Mesenchymal stem cell (in vitro differentiated cells and primary cell): ENCODE measurements at regions not wholly inside any gene's neighbourhood (a gene's known extent, or its start where the extent isn't known, plus 50 kb on each side); places are given as distances from the start of the nearest gene placed in this dataset.

Source experiments
- DNase-seq: peaks from one replicate; pipeline ENCODE4 v3.0.0-alpha.2; 2013
- H2AFZ ChIP-seq: one replicate; pipeline ENCODE4 v1.6.1; 2013; ENCODE audit warnings: low read depth, mild to moderate bottlenecking, control low read depth, inconsistent platforms, low read length, moderate library complexity
- H2AK5ac ChIP-seq: 2 replicates; pipeline ENCODE4 v1.6.1; 2013; ENCODE audit warnings: low read length, moderate library complexity, mild to moderate bottlenecking, inconsistent platforms; ENCODE audit not compliant: severe bottlenecking
- H2BK120ac ChIP-seq: one replicate; pipeline ENCODE4 v1.6.1; 2013; ENCODE audit warnings: low read depth, mild to moderate bottlenecking, inconsistent platforms, low read length, moderate library complexity
- H2BK12ac ChIP-seq, 2 experiments: one replicate each; pipeline ENCODE4 v1.6.1; 2013; ENCODE audit warnings: inconsistent platforms in 2 of 2, low read length in 2 of 2, mild to moderate bottlenecking in 2 of 2, moderate library complexity in 2 of 2, control low read depth in 1 of 2
- H2BK15ac ChIP-seq: one replicate; pipeline ENCODE4 v1.6.1; 2013; ENCODE audit warnings: mild to moderate bottlenecking, low read depth, inconsistent platforms; ENCODE audit not compliant: poor library complexity, severe bottlenecking
- H2BK5ac ChIP-seq: 2 replicates; pipeline ENCODE4 v1.6.1; 2013; ENCODE audit warnings: low read depth, mild to moderate bottlenecking, low read length, control low read depth, inconsistent platforms; ENCODE audit not compliant: poor library complexity, severe bottlenecking
- H3K14ac ChIP-seq, 2 experiments: one replicate each; pipeline ENCODE4 v1.6.1; 2013; ENCODE audit warnings: inconsistent platforms in 2 of 2, low read length in 2 of 2, control low read depth in 1 of 2, mild to moderate bottlenecking in 1 of 2, moderate library complexity in 1 of 2
- H3K18ac ChIP-seq, 2 experiments: one replicate each; pipeline ENCODE4 v1.6.1; 2013; ENCODE audit warnings: inconsistent platforms in 2 of 2, low read length in 2 of 2, control low read depth in 1 of 2, low read depth in 1 of 2, mild to moderate bottlenecking in 1 of 2
- H3K23ac ChIP-seq, 2 experiments: one replicate each; pipeline ENCODE4 v1.6.1; 2013; ENCODE audit warnings: inconsistent platforms in 2 of 2, low read length in 2 of 2, mild to moderate bottlenecking in 2 of 2, moderate library complexity in 2 of 2, control low read depth in 1 of 2
- H3K27ac ChIP-seq: 2 replicates; pipeline ENCODE4 v1.5.1; 2013; ENCODE audit warnings: mild to moderate bottlenecking, moderate library complexity, low read length, control low read depth, inconsistent platforms; ENCODE audit not compliant: poor library complexity, severe bottlenecking
- H3K27me3 ChIP-seq, 2 experiments: 2 replicates each; pipeline versions ENCODE4 v1.6.1 to v1.7.0; 2013; ENCODE audit warnings: low read length in 2 of 2, mild to moderate bottlenecking in 2 of 2, moderate library complexity in 2 of 2, control low read depth in 1 of 2, inconsistent platforms in 1 of 2; ENCODE audit not compliant: control insufficient read depth in 1 of 2, insufficient read depth in 1 of 2
- H3K36me3 ChIP-seq, 2 experiments: 2 replicates each; pipeline versions ENCODE4 v1.6.1 to v1.7.0; 2013; ENCODE audit warnings: low read length in 2 of 2, control low read depth in 1 of 2, inconsistent platforms in 1 of 2, low read depth in 1 of 2, mild to moderate bottlenecking in 1 of 2; ENCODE audit not compliant: insufficient read depth in 2 of 2, control insufficient read depth in 1 of 2
- H3K4ac ChIP-seq, 2 experiments: one replicate each; pipeline ENCODE4 v1.6.1; 2013; ENCODE audit warnings: inconsistent platforms in 2 of 2, low read length in 2 of 2, mild to moderate bottlenecking in 2 of 2, moderate library complexity in 2 of 2, control low read depth in 1 of 2, low read depth in 1 of 2
- H3K4me1 ChIP-seq: 2 replicates; pipeline ENCODE4 v1.6.1; 2013; ENCODE audit warnings: low read depth, low read length, control low read depth; ENCODE audit not compliant: control insufficient read depth, insufficient read depth
- H3K4me2 ChIP-seq: 2 replicates; pipeline ENCODE4 v1.6.1; 2013; ENCODE audit warnings: low read length, mild to moderate bottlenecking, inconsistent platforms; ENCODE audit not compliant: poor library complexity, severe bottlenecking
- H3K4me3 ChIP-seq, 2 experiments: 2 replicates each; pipeline versions ENCODE4 v1.5.1 to v1.7.0; 2013; ENCODE audit warnings: low read length in 2 of 2, mild to moderate bottlenecking in 2 of 2, control low read depth in 1 of 2, low read depth in 1 of 2; ENCODE audit not compliant: insufficient read depth in 1 of 2
- H3K79me1 ChIP-seq: replicated peaks from 2 replicates; pipeline ENCODE4 v1.6.1; 2013; ENCODE audit warnings: mild to moderate bottlenecking, control low read depth, low read length, inconsistent platforms; ENCODE audit not compliant: poor library complexity, severe bottlenecking
- H3K9ac ChIP-seq: 2 replicates; pipeline ENCODE4 v1.7.0; 2013; ENCODE audit warnings: mild to moderate bottlenecking, low read length, moderate library complexity
- H3K9me3 ChIP-seq: 2 replicates; pipeline ENCODE4 v1.7.0; 2013; ENCODE audit warnings: mild to moderate bottlenecking, low read length; ENCODE audit not compliant: control insufficient read depth
- H4K8ac ChIP-seq: one replicate; pipeline ENCODE4 v1.6.1; 2013; ENCODE audit warnings: inconsistent platforms, mild to moderate bottlenecking, low read length, moderate library complexity
- H4K91ac ChIP-seq: one replicate; pipeline ENCODE4 v1.6.1; 2013; ENCODE audit warnings: mild to moderate bottlenecking, low read length, inconsistent platforms
- WGBS: methylation state at CpG from one replicate; pipeline ENCODE4 v1.1.7; 2013; ENCODE audit warnings: mixed read lengths; 5-methylcytosine and 5-hydroxymethylcytosine counted together

GRCh38 chr11:114893329-114893728 lies 215.0 kb downstream of the NXPE2 start:
- Histone ChIP-seq H3K14ac (no peak overlapping the region), H3K27ac (no peak overlapping the region), H2BK120ac (no peak overlapping the region), H2BK12ac (no peak overlapping the region), H3K23ac (no peak overlapping the region), H2BK5ac (no peak overlapping the region), H3K4me2 (no peak overlapping the region), H2AFZ (no peak overlapping the region), H4K8ac (no peak overlapping the region), H2AK5ac (no peak overlapping the region), H3K4me3 (no peak overlapping the region), H3K36me3 (no peaks in the 10 kb centered on the region), H4K91ac (no peak overlapping the region), H3K9me3 (no peaks in the 10 kb centered on the region), H2BK15ac (no peak overlapping the region), H3K4ac (no peak overlapping the region), H3K27me3 (no peaks in the 10 kb centered on the region), H3K4me1 (no peaks in the 10 kb centered on the region), H3K79me1 (no peaks in the 10 kb centered on the region), H3K18ac (no peak overlapping the region), H3K9ac (no peak overlapping the region)
- WGBS: 65% methylated on average over 5 of the region's 5 CpGs
- no peak for DNase-seq

GRCh38 chr11:114896594-114896993 lies 218.3 kb downstream of the NXPE2 start:
- H3K27me3 ChIP-seq: no peaks in the 10 kb centered on the region
- H2BK15ac ChIP-seq: no peak overlapping the region
- no peak overlapping the region for H3K4ac ChIP-seq
- no peak overlapping the region for H4K91ac ChIP-seq
- no peak for DNase-seq
- no peaks in the 10 kb centered on the region for H3K36me3 ChIP-seq
- no peaks in the 10 kb centered on the region for H3K4me1 ChIP-seq
- H3K18ac ChIP-seq: no peak overlapping the region
- H2BK5ac ChIP-seq: no peak overlapping the region
- no peak overlapping the region for H3K14ac ChIP-seq
- peaks cover 11% of the 10 kb centered on the region for H3K9me3 ChIP-seq
- no peak overlapping the region for H4K8ac ChIP-seq
- no peak overlapping the region for H2BK12ac ChIP-seq
- H3K27ac ChIP-seq: no peak overlapping the region
- no peaks in the 10 kb centered on the region for H3K79me1 ChIP-seq
- no peak overlapping the region for H3K23ac ChIP-seq
- H3K4me3 ChIP-seq: no peak overlapping the region
- WGBS: 50% methylated on average over 1 of the region's 4 CpGs
- no peak overlapping the region for H2BK120ac ChIP-seq
- H3K4me2 ChIP-seq: no peak overlapping the region
- H3K9ac ChIP-seq: no peak overlapping the region
- no peak overlapping the region for H2AK5ac ChIP-seq
- no peak overlapping the region for H2AFZ ChIP-seq

DNA sequence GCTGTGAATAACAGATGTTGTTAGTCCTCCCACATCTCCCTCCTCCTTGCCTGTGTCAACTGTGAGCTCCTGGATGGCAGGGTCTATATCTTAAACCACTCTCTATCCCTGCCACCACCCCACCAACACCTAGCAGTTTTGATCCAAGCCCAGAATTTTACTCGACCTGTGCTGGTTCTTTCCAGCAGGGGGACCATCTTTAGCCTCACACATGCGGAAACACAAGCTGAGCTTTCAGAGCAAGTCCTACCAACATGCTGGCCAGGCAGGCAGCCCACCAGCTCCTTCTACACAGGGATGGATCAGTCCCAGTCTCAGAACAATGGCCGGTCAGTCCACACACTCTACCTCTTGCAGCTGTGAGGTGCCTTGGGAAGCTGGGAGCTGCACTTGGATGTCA lies 231.5 kb downstream of the NXPE2 start:
- H3K4me3 ChIP-seq: no peak overlapping the region
- H3K18ac ChIP-seq: no peak overlapping the region
- H3K9ac ChIP-seq: no peak overlapping the region
- no peak overlapping the region for H2BK15ac ChIP-seq
- no peak overlapping the region for H3K14ac ChIP-seq
- no peak overlapping the region for H2AK5ac ChIP-seq
- peaks cover 0 to 4% of the 10 kb centered on the region in 2 experiments for H3K27me3 ChIP-seq
- H2BK12ac ChIP-seq: no peak overlapping the region
- no peak overlapping the region for H2AFZ ChIP-seq
- H3K4me2 ChIP-seq: no peak overlapping the region
- no peak overlapping the region for H4K8ac ChIP-seq
- no peak overlapping the region for H3K4ac ChIP-seq
- H3K36me3 ChIP-seq: no peaks in the 10 kb centered on the region
- no peak overlapping the region for H3K27ac ChIP-seq
- no peaks in the 10 kb centered on the region for H3K4me1 ChIP-seq
- H2BK5ac ChIP-seq: no peak overlapping the region
- no peak overlapping the region for H2BK120ac ChIP-seq
- WGBS: 60% methylated on average over 3 of the region's 3 CpGs
- H3K9me3 ChIP-seq: peaks cover 10% of the 10 kb centered on the region
- H3K79me1 ChIP-seq: no peaks in the 10 kb centered on the region
- no peak overlapping the region for H4K91ac ChIP-seq
- no peak for DNase-seq
- H3K23ac ChIP-seq: no peak overlapping the region

DNA sequence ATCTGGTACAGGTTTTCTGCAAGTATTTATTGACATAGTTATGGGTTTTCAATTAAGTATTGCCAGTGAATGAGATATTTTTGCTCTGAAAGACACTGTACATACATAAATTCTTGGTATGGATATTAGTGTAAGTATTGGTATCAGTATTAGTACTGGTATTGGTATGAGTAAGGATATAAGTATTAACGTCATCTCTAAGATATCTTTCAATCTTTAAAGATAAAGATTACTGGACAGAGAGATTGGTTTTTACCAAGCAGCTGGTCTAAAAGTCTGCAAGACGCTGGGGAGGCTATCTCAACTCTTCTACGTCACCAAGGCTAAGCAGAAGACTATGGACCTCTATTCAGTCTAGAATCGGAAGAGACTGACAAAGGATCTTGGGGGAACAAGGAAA lies 234.5 kb downstream of the NXPE2 start:
- Histone ChIP-seq H3K23ac (no peak overlapping the region), H3K36me3 (no peaks in the 10 kb centered on the region), H3K18ac (no peak overlapping the region), H3K4me3 (no peak overlapping the region), H2AFZ (no peak overlapping the region), H3K4ac (no peak overlapping the region), H2AK5ac (no peak overlapping the region), H3K14ac (no peak overlapping the region), H4K8ac (no peak overlapping the region), H3K27ac (no peak overlapping the region), H4K91ac (no peak overlapping the region), H3K79me1 (no peaks in the 10 kb centered on the region), H3K9ac (no peak overlapping the region), H2BK120ac (no peak overlapping the region), H3K9me3 (peaks cover 9% of the 10 kb centered on the region), H3K4me2 (no peak overlapping the region), H2BK15ac (no peak overlapping the region), H3K4me1 (no peaks in the 10 kb centered on the region), H3K27me3 (peaks cover 0 to 4% of the 10 kb centered on the region in 2 experiments), H2BK12ac (no peak overlapping the region), H2BK5ac (no peak overlapping the region)
- DNase-seq: no peak
- 88% methylated on average over 3 of the region's 4 CpGs for WGBS
